Osteoblast (primary cell): ENCODE measurements at regions not wholly inside any gene's neighbourhood (a gene's known extent, or its start where the extent isn't known, plus 50 kb on each side); places are given as distances from the start of the nearest gene placed in this dataset.

Source experiments
- DNase-seq: peaks from one replicate; pipeline ENCODE4 v3.0.0; 2011; ENCODE audit warnings: low spot score, mixed read lengths; ENCODE audit not compliant: insufficient read length; ENCODE audit errors: missing footprints
- H2AFZ ChIP-seq: 2 replicates; pipeline ENCODE4 v1.6.0; 2011; ENCODE audit warnings: mild to moderate bottlenecking, low read length
- H3K27ac ChIP-seq: 2 replicates; pipeline ENCODE4 v1.5.1; 2011; ENCODE audit warnings: mild to moderate bottlenecking, low read depth, low read length, moderate library complexity
- H3K27me3 ChIP-seq: 2 replicates; pipeline ENCODE4 v1.6.0; 2012; ENCODE audit warnings: mild to moderate bottlenecking, control low read depth, inconsistent platforms, low read length, moderate library complexity; ENCODE audit not compliant: insufficient read depth
- H3K36me3 ChIP-seq: 2 replicates; pipeline ENCODE4 v1.5.1; 2011; ENCODE audit warnings: mild to moderate bottlenecking, low read length, control low read depth, moderate library complexity; ENCODE audit not compliant: insufficient read depth
- H3K4me1 ChIP-seq: 2 replicates; pipeline ENCODE4 v1.5.1; 2011; ENCODE audit warnings: mild to moderate bottlenecking, low read length, control low read depth, moderate library complexity; ENCODE audit not compliant: insufficient read depth
- H3K4me2 ChIP-seq: 2 replicates; pipeline ENCODE4 v1.6.0; 2011; ENCODE audit warnings: mild to moderate bottlenecking, low read length; ENCODE audit not compliant: insufficient read depth
- H3K4me3 ChIP-seq: fragments of 200-600 bp; sonication (generic); 3 replicates; pipeline ENCODE4 v1.5.1; 2012; ENCODE audit warnings: mild to moderate bottlenecking, low read length, inconsistent platforms; ENCODE audit not compliant: insufficient read depth
- H3K79me2 ChIP-seq: 2 replicates; pipeline ENCODE4 v1.6.0; 2012; ENCODE audit warnings: mild to moderate bottlenecking, low read length, control low read depth, inconsistent platforms; ENCODE audit not compliant: insufficient read depth
- H3K9me3 ChIP-seq: 2 replicates; pipeline ENCODE4 v1.5.1; 2011; ENCODE audit warnings: low read depth, low read length, control low read depth
- H4K20me1 ChIP-seq: 2 replicates; pipeline ENCODE4 v1.6.0; 2012; ENCODE audit warnings: mild to moderate bottlenecking, low read length, control low read depth; ENCODE audit not compliant: insufficient read depth
- CTCF ChIP-seq: IDR thresholded peaks from 2 replicates; pipeline ENCODE4 v1.5.1; 2011; ENCODE audit warnings: mild to moderate bottlenecking, low read depth, low read length, moderate library complexity; ENCODE audit errors: extremely low read depth

GRCh38 chr7:85516675-85517074 is 329.8 kb upstream of the SEMA3D start:
- Histone ChIP-seq H3K4me1 (no peaks in the 10 kb centered on the region), H3K4me3 (no peak overlapping the region), H3K27me3 (no peaks in the 10 kb centered on the region), H3K4me2 (no peak overlapping the region), H3K27ac (no peak overlapping the region), H3K9me3 (no peaks in the 10 kb centered on the region), H2AFZ (no peak overlapping the region), H3K36me3 (no peaks in the 10 kb centered on the region), H3K79me2 (no peaks in the 10 kb centered on the region), H4K20me1 (no peaks in the 10 kb centered on the region)
- no peak for DNase-seq
- TF ChIP-seq CTCF = no peak

GRCh38 chr7:85512790-85513189 is 325.9 kb upstream of the SEMA3D start:
- no peaks in the 10 kb centered on the region for H3K27me3 ChIP-seq
- no peak overlapping the region for H2AFZ ChIP-seq
- no peaks in the 10 kb centered on the region for H3K79me2 ChIP-seq
- TF ChIP-seq CTCF = no peak
- no peak overlapping the region for H3K4me3 ChIP-seq
- no peaks in the 10 kb centered on the region for H4K20me1 ChIP-seq
- no peak for DNase-seq
- H3K36me3 ChIP-seq = no peaks in the 10 kb centered on the region
- H3K9me3 ChIP-seq = no peaks in the 10 kb centered on the region
- H3K4me1 ChIP-seq = peaks cover 3% of the 10 kb centered on the region
- H3K27ac ChIP-seq = no peak overlapping the region
- no peak overlapping the region for H3K4me2 ChIP-seq

GRCh38 chr7:85510287-85510686 is 323.4 kb upstream of the SEMA3D start:
- peaks cover 3% of the 10 kb centered on the region for H3K4me1 ChIP-seq
- no peaks in the 10 kb centered on the region for H3K79me2 ChIP-seq
- H3K27ac ChIP-seq = no peak overlapping the region
- TF ChIP-seq CTCF = no peak
- no peaks in the 10 kb centered on the region for H3K9me3 ChIP-seq
- no peaks in the 10 kb centered on the region for H4K20me1 ChIP-seq
- no peak overlapping the region for H3K4me2 ChIP-seq
- no peaks in the 10 kb centered on the region for H3K27me3 ChIP-seq
- DNase-seq = no peak
- H2AFZ ChIP-seq = no peak overlapping the region
- H3K36me3 ChIP-seq = no peaks in the 10 kb centered on the region
- no peak overlapping the region for H3K4me3 ChIP-seq

GRCh38 chr7:85509476-85509875 is 322.6 kb upstream of the SEMA3D start:
- no peak for DNase-seq
- Histone ChIP-seq H3K4me2 (no peak overlapping the region), H4K20me1 (no peaks in the 10 kb centered on the region), H3K4me3 (no peak overlapping the region), H3K27me3 (no peaks in the 10 kb centered on the region), H3K9me3 (no peaks in the 10 kb centered on the region), H2AFZ (no peak overlapping the region), H3K27ac (no peak overlapping the region), H3K79me2 (no peaks in the 10 kb centered on the region), H3K4me1 (peaks cover 3% of the 10 kb centered on the region), H3K36me3 (no peaks in the 10 kb centered on the region)
- no peak for TF ChIP-seq CTCF
